GM13976 (cell line): ENCODE measurements at regions not wholly inside any gene's neighbourhood (a gene's known extent, or its start where the extent isn't known, plus 50 kb on each side); places are given as distances from the start of the nearest gene placed in this dataset.

Source experiments
- DNase-seq: peaks from one replicate; pipeline ENCODE4 v3.0.0; 2012; ENCODE audit warnings: low spot score
- CTCF ChIP-seq: IDR thresholded peaks from 2 replicates; pipeline ENCODE4 v1.5.1; 2012; ENCODE audit warnings: borderline replicate concordance, mild to moderate bottlenecking; ENCODE audit not compliant: insufficient read depth; ENCODE audit errors: extremely low read depth, missing control alignments, control extremely low read depth
- in situ Hi-C: fragments of 300-500 bp; cut with MboI; formaldehyde crosslinking; loops from one replicate; pipeline ENCODE4 v1.12.0; 2022; ENCODE audit warnings: low sequenced_read_pairs, mixed read lengths, inconsistent platforms; ENCODE audit not compliant: unreplicated experiment

- TF ChIP-seq CTCF, result no peak
- in situ Hi-C loops, result no loop called here
- no peak for DNase-seq
Observed at GRCh38 chr10:1961989-1962388, 224.7 kb upstream of the ADARB2 start.

- TF ChIP-seq CTCF, result no peak
- in situ Hi-C loops, result no loop called here
- no peak for DNase-seq
Observed at GRCh38 chr10:1960982-1961381, 223.7 kb upstream of the ADARB2 start.

- no peak for TF ChIP-seq CTCF
- in situ Hi-C loops, result no loop called here
- DNase-seq, result no peak
Observed at GRCh38 chr10:1957057-1957456, 219.7 kb upstream of the ADARB2 start.

GRCh38 chr10:1954300-1954699 is 217.0 kb upstream of the ADARB2 start:
- TF ChIP-seq CTCF, result no peak
- no peak for DNase-seq
- in situ Hi-C loops, result no loop called here

- in situ Hi-C loops, result no loop called here
- no peak for TF ChIP-seq CTCF
- no peak for DNase-seq
Observed at GRCh38 chr10:1952126-1953095, 215.1 kb upstream of the ADARB2 start.

- in situ Hi-C loops, result no loop called here
- no peak for DNase-seq
- TF ChIP-seq CTCF, result no peak
Observed at GRCh38 chr10:1950803-1951495, 213.6 kb upstream of the ADARB2 start.
